ENCODE measurements at regions not wholly inside any gene's neighbourhood (a gene's known extent, or its start where the extent isn't known, plus 50 kb on each side); places are given as distances from the start of the nearest gene placed in this dataset.

DNA sequence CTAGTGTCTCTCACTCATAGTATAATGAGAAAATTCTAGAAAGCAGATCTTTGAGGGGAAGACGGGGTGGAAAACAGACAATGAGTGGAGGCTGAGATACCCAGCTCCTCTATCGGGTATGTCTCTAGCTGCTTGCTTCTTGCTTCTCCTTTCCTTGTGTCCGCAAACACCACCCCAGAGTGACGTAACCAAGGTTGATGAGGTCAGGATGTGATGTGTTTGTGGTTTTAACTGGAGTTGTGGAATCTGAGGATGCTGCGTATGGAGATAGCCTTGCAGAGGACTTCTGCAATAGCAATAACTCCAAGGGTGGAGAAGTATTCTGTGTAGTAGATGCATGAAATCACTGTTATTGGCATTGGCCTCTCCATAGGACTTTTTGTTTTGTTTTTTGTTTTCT, 132.7 kb upstream of the IFNGR1 start:
- no peak for DNase-seq

DNA sequence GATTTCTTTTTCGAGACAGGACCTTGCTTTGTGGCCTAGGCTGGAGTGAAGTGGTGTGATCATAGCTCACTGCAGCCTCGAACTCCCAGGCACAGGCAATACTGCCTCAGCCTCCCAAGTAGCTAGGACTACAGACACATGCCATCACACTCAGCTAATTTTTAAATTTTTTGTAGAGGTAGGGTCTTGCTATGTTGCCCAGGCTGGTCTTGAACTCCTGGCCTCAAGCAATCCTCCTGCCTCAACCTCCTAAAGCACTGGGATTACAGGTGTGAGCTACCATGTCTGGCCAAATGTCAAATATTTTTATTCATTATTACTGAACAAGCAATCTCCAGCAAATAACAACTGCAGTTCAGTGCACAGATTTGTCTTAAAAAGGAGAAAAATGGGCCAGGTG, 131.7 kb upstream of the IFNGR1 start:
- no peak for DNase-seq

- DNase-seq = no peak
These were observed 131.0 kb upstream of the IFNGR1 start for GRCh38 chr6:137349856-137350830.

DNA sequence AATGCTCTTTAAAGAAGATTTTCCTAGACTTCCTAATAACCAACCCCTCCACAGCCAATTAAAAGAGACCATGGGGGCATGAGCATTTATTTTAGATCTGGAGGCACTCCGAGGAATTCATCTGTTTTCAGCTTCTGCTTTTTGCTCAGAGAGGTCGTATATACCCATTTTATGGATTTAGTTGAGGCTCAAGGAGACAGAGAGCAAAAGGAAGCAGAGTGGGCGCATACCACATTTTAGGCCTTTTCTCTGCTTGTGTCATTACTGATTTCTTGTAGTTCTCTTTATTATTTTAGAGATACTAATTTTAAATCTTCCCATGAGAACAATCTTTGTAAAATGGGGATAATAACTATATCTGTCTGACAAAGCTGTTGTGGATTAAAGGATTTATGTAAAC, 129.6 kb upstream of the IFNGR1 start:
- DNase-seq = no peak

DNA sequence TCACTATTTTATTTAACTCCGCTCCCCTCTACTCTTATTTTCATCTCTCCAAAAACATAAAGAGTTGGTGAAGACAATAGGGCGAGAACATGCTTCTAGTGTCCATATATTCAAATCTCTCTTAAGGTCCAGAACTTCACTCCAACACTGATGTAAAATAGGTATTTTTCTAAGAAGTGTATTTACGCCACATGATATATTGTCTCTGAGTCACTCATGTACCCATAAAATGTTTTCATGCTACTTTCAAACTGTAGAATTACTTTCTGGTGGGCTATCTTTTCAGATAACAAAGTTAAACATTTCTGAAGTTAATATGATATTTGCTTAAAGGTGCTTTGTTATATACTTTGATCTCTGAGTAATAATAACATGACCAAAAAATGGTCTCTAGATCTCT, 124.1 kb upstream of the IFNGR1 start:
- no peak for DNase-seq

DNA sequence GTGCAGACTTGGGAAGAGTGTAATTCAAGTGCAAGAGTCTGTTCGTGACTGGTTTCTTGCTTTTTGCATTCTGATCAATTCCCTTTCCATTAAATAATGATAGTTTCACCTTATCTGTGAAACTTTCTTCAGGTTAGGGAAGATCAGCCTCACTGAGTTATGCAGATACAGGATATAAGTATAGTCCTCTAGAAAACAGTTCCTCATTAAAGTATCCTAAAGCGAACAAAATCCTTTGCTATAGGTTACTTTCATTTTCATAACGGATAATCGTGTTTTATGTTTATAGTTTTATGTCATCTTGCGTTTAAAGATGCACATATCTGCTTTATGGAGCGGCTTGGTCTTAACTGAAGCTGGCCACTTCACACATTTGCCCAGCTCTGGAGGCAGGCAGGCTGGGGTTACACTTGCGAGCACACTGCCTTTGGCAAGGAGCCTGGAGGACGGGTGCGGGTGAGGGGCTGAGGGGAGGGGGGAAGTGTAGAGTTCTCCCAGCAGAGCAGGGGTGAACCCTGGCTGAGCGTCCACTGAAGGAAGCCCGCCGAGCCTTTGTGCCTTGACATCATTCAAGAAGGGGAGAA, 123.5 kb upstream of the IFNGR1 start:
- DNase-seq = no peak

DNA sequence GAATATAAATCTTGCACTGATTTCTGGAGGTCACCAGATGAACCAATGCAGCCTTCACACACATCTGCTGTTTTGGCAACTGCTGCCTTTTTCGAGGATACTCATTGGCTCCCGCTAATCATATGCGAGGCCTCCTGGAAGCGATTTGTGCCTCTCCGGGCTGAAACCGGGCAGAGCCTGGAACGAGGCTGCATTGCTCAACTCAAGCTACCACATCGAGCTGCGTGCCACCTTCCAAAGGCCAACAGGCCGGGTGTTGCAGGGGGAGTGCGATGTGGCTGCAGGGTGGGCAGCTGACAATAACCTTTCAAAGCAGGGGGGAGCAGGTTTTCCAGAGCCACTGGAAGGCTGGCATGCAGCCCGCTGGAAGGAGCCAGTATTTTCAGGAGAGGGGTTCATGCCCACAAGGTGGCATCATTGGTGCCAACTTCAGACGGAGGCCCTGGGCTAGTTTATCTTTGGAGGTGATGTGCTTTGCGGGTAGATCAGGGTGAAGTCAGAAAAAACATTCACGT, 122.6 kb upstream of the IFNGR1 start:
- DNase-seq = peak; percentile 36

GRCh38 chr6:137339929-137340559, 120.9 kb upstream of the IFNGR1 start:
- DNase-seq = no peak

- no peak for DNase-seq
These were observed 115.7 kb upstream of the IFNGR1 start for GRCh38 chr6:137334884-137335283.

DNA sequence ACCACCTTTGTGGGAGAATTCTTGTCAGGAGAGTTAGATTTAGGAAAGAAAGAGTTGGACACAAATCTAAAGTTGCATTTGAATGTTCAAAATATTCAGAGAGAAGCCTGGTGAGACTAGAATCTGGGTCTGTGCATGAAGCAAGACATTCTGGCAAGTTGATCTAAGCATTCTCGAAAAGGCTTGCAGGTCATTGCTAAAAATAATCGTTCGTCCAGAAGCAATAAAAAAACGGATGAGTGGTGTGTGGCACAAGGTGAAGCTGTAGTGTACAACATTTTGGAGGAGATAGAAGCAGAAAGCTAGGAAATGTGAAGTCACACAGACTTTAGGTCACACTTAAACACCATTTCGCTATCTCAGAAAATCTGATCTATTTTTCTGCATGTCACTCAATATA, 114.9 kb upstream of the IFNGR1 start:
- DNase-seq = no peak

DNA sequence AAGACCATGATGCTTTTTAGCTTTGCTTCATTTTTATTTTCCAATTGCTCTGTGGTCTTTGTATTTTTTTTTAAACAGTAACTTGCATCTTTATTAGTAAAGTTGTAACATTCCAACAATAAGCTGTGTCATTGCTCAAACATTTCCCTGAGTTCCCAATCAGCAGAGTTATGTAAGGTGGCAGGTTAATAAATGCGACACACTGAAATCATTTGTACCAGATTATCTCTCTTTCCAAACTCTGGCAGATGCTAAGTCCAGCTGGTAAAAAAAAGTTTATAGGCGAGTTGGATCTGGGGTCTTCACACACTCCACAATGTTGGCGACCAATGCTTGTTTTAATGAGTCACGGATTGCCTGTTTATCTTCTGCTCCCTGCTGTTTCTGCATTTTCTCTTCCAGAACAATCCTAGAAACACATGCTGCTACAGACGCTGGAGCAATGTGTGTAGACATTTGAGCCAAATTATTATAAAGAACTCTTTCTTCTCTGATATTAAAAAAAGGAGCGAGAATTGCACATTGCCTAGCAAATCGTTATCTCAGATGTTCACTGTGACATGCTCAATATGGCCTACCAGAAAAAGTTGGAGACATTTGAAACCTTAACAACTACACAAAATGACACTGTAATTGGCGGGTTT, 113.6 kb upstream of the IFNGR1 start:
- DNase-seq = no peak

DNA sequence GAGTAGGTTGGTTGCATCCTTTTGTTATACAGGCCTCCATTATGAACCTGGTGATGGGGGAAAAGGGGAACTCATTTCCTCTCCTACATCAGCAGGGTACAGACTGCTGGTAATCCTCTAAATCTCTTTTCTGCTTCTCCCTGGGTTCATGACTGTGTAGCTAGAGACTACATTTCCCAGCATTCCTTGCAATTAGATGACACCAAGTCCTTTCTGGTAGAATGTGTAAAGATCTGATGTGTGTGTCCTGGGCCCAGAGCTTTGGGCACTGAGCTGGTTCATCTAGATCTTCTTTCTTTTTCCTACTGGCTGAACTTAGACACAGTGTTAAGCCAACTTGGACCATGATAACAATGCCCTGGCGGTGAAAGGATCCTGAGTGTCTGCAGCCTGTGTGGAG, 104.7 kb upstream of the IFNGR1 start:
- DNase-seq = no peak

DNA sequence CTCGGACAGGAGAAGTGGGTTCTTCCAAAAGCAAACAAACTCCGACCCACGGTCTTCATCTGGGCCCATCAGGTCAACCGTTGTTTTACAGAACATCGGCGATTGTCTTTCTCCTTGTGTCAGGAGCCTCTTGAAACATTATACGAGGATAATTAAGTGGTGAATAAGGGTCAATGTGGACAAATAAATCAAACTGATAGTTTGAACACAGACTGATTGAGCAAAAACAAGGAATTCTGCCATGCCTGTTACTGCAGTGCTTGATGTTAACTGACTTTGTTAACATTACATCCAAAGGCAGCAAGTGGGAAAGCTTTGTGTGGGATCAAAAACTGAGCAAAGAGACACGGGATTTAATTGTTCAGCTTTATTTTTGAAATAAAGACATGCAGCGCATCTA, 101.1 kb upstream of the IFNGR1 start:
- no peak for DNase-seq

GRCh38 chr6:137316626-137317025, 97.4 kb upstream of the IFNGR1 start:
- no peak for DNase-seq

GRCh38 chr6:137315081-137315480, 95.9 kb upstream of the IFNGR1 start:
- DNase-seq = no peak

- peak; percentile 83 for DNase-seq
These were observed 95.0 kb upstream of the IFNGR1 start for GRCh38 chr6:137313928-137314855.

DNA sequence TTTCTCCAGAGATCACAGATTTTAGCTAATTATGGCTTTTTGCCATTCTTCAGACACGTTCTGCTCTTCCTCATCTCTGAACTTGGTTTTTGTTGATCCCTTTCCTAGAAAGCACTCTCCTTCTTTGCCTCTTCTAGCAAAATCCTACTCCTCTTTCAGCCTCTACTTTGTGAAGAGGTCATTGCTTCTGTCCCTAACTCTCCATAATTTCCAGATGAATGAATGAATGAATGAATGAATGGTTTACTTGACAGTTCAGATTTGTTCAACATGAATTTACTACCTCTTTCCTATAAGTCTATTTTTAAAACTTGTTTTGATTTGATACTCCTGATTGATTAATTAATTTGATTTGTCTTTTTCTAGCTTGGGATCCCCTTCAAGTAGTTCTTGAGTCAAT, 94.0 kb upstream of the IFNGR1 start:
- no peak for DNase-seq

- no peak for DNase-seq
These were observed 92.8 kb upstream of the IFNGR1 start for GRCh38 chr6:137311940-137312339.

GRCh38 chr6:137309078-137309762, 90.0 kb upstream of the IFNGR1 start:
- DNase-seq = no peak

DNA sequence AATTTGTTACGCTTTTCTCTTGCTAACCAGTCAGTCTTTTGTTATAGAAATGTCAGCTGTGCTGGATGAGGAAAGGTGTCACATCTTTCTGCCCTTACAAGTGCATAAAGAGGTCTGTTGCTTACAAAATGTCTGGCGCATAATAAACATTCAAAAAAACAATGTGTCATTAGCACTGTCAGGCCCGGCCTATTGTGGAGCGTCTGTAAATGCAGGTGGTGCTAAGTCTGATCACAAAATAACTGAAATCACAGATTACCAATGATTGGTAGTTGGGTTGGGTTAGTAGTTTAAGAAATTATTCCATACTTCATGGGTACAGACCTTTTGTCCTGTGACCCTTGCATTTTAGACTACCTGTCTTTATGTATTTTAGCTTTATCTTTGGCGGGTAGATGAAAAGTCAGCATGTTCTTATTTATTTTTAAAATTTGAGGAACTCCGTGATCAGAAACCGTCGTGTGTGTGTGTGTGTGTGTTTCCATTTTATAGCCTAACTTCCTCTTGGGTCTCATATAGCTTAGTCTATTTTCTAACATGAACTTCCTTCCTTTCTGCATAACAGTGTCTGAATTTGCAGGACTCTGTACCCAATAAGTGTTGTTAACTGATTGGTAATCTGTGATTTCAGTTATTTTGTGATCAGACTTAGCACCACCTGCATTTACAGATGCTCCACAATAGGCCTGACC, 88.1 kb upstream of the IFNGR1 start:
- DNase-seq = no peak

GRCh38 chr6:137305691-137306090, 86.5 kb upstream of the IFNGR1 start:
- no peak for DNase-seq
